GM06990 (cell line): ENCODE measurements at regions not wholly inside any gene's neighbourhood (a gene's known extent, or its start where the extent isn't known, plus 50 kb on each side); places are given as distances from the start of the nearest gene placed in this dataset.

ENCODE experiments used
- DNase-seq: peaks from one replicate; pipeline ENCODE4 v3.0.0-alpha.2; 2011; ENCODE audit not compliant: insufficient read length; ENCODE audit errors: extremely low read depth
- H3K27me3 ChIP-seq: replicated peaks from 2 replicates; pipeline ENCODE4 v1.6.0; 2011; ENCODE audit warnings: low read length; ENCODE audit not compliant: control insufficient read depth, insufficient read depth
- H3K36me3 ChIP-seq: 2 replicates; pipeline ENCODE4 v1.5.1; 2011; ENCODE audit warnings: low read length; ENCODE audit not compliant: control insufficient read depth, insufficient read depth
- H3K4me3 ChIP-seq: replicated peaks from 2 replicates; pipeline ENCODE4 v1.5.1; 2011; ENCODE audit warnings: low read depth, mild to moderate bottlenecking, control low read depth, low read length
- TF ChIP-seq, protein P1 (sequence below): IDR thresholded peaks from 2 replicates; pipeline ENCODE4 v1.5.1; 2011; ENCODE audit warnings: low read length, control low read depth, mild to moderate bottlenecking, inconsistent platforms; ENCODE audit not compliant: insufficient read depth, poor library complexity, severe bottlenecking

DNA sequence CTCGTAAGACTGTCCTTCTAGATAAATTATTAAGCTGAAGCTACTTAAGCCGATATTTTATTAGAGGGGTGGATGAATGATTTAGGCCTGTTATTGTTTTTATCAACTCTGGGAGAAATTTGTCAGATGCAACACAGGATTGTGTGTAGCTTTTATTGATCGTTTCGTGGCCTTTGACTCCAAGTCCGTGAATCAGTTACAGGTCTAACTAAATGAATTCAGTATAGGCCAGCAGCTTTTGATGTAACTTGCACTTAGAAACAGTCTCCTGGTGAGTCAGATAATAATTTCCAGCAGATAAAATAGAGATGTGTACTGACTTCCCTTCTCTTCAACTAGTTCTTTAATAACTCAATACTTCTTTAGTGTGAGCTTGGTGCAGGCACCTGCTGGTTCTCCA, 341.7 kb upstream of the SMIM30 start:
- no peak overlapping the region for H3K4me3 ChIP-seq
- TF ChIP-seq, protein P1, sequence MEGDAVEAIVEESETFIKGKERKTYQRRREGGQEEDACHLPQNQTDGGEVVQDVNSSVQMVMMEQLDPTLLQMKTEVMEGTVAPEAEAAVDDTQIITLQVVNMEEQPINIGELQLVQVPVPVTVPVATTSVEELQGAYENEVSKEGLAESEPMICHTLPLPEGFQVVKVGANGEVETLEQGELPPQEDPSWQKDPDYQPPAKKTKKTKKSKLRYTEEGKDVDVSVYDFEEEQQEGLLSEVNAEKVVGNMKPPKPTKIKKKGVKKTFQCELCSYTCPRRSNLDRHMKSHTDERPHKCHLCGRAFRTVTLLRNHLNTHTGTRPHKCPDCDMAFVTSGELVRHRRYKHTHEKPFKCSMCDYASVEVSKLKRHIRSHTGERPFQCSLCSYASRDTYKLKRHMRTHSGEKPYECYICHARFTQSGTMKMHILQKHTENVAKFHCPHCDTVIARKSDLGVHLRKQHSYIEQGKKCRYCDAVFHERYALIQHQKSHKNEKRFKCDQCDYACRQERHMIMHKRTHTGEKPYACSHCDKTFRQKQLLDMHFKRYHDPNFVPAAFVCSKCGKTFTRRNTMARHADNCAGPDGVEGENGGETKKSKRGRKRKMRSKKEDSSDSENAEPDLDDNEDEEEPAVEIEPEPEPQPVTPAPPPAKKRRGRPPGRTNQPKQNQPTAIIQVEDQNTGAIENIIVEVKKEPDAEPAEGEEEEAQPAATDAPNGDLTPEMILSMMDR: no peak
- no peaks in the 10 kb centered on the region for H3K27me3 ChIP-seq
- no peak for DNase-seq
- no peaks in the 10 kb centered on the region for H3K36me3 ChIP-seq

DNA sequence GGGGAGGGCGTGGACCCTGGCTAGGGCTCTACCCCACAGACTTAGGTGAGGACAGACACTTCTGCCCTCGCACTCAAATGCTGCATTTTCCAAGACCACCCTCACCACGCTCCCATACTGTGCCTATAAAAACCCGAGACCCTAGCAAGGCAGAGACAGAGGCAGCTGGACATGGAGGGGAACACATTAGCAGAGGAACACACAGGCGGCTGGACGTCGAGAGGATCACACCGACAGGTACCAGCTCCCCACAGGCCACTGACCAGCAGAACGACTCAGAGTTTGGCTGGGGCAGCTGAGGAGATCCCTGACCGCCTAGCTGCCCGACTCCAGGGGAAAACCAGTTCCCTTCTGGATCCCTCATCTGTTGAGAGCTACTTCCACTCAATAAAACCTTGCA, 338.2 kb upstream of the SMIM30 start:
- DNase-seq: no peak
- no peak overlapping the region for H3K4me3 ChIP-seq
- H3K36me3 ChIP-seq: no peaks in the 10 kb centered on the region
- no peaks in the 10 kb centered on the region for H3K27me3 ChIP-seq
- TF ChIP-seq, protein P1: no peak

DNA sequence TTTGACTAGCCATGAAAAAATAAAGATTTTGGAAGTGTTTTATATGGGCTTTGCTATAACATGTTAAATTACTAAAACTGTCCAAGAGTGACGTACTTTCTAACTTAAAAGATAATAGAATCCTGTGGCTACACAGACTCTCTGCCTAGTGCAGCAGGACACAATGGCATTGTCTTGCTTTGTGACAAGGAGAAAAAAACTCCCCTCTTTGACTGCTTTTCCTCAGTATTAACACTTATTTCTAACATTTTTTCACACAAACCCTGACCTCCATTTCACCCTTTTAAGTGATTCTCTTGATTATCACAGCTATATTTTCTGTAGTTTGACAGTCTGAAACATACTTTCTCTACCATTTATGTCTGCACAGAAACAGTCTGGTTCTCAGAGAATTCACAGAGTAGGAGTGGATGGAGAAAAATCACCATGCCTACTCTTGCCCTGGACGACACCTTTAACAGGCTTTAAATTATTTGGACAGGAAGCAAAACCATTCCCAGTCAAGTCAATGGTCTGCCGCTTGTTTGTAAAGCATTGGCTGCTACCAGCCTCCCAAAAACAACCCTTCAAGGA, 336.3 kb upstream of the SMIM30 start:
- Histone ChIP-seq H3K4me3 (no peak overlapping the region), H3K36me3 (no peaks in the 10 kb centered on the region), H3K27me3 (no peaks in the 10 kb centered on the region)
- TF ChIP-seq, protein P1: no peak
- no peak for DNase-seq

DNA sequence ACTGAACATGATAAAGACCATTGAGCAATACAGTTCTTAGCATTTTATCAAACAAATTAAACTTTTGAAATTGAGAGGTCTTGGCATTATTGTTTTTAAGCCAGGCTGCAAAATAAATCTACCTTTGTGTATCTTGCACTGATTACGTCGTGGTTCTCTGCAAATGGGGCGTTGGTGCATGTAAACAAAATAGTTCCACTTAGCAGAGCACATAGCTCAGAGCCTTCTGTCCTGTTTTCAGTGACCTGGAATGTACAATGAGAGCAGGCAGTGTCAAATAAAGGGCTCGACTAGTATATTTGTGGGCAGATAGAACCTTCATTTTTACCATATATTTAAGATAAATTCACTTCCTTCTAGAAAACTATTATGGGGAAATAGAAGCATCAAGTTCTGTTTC, 333.9 kb upstream of the SMIM30 start:
- TF ChIP-seq, protein P1: no peak

DNA sequence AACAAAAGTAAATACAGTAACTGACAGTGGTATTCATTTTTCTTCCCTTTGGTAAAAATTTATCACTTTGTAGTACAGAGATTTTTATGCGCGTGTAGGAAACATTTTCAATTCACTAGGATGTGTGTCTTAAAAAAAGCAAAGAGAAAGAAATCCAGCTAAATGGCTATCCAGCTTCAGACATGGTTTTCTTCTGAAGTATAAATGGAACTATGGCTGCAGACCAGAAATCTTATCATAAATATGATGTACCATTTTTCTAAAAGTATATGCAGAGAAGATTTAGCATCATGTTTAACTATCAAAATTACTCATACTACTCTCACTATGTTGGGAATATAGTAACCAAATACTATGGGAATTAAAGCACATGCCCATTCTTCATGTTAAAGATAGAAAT, 328.4 kb upstream of the SMIM30 start:
- no peak for DNase-seq
- Histone ChIP-seq H3K36me3 (no peaks in the 10 kb centered on the region), H3K4me3 (no peak overlapping the region), H3K27me3 (no peaks in the 10 kb centered on the region)
- TF ChIP-seq, protein P1: no peak

More for the DNA sequence above, 333.9 kb upstream of the SMIM30 start:
- Histone ChIP-seq H3K36me3 (no peaks in the 10 kb centered on the region), H3K4me3 (no peak overlapping the region), H3K27me3 (no peaks in the 10 kb centered on the region)
- no peak for DNase-seq

DNA sequence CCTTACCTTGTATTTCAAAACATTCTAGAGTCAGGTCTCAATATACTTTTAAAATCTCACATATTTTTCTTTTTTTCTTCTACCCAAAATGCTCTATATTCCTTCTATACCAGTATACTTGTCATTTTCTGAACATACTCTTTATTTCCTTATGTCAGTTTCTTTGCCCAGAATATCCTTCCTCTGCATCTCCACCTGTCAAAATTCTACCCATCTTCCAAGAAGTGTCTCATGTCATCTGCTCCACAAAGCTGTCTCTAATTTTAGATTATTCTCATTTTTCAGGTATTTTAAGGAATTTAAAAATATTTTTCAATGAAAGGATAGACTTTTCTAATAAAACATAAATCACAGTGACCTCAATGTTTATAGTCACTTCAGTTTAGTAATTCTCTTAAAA, 328.0 kb upstream of the SMIM30 start:
- no peak overlapping the region for H3K4me3 ChIP-seq
- no peaks in the 10 kb centered on the region for H3K27me3 ChIP-seq
- TF ChIP-seq, protein P1: no peak
- no peak for DNase-seq
- H3K36me3 ChIP-seq: no peaks in the 10 kb centered on the region
